ENCODE measurements at regions not wholly inside any gene's neighbourhood (a gene's known extent, or its start where the extent isn't known, plus 50 kb on each side); places are given as distances from the start of the nearest gene placed in this dataset.

DNA sequence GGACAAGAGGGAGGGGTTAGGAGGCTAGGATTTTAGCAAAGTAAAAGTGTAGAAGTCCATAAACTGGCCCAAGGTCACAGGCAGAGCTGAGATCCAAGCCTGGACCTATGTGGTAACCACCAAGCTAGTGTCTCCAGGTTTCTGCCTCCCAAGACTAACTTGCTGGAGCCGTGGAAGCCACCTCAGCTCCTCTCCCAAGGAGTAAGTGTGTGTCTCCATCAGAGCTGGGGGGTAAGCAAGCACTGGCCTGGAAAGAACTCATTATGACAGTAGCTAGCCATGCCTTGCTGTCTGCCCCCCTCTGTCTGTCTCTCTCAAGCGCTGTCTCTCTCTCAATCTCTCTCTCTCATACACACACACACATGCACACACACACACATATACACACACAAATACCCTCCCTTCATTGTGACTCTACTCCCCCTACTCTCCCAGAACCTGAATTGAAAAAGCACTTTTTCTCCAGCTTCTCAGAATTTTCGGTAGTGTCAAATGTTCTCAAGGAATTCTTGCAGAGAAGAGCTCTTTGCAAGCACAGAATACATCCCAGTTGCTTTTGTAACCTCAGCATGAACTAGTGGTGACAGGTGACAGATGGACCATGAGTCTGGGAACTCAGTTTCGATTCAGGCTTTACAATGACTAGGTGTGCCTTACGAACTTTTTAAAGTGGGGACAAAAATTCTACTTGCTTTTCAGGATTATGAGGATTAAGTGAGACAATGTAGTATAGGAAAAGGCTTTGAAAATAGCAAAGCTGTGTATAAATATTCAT lies 238.0 kb upstream of the FGGY start:
- TF ChIP-seq, protein P1, sequence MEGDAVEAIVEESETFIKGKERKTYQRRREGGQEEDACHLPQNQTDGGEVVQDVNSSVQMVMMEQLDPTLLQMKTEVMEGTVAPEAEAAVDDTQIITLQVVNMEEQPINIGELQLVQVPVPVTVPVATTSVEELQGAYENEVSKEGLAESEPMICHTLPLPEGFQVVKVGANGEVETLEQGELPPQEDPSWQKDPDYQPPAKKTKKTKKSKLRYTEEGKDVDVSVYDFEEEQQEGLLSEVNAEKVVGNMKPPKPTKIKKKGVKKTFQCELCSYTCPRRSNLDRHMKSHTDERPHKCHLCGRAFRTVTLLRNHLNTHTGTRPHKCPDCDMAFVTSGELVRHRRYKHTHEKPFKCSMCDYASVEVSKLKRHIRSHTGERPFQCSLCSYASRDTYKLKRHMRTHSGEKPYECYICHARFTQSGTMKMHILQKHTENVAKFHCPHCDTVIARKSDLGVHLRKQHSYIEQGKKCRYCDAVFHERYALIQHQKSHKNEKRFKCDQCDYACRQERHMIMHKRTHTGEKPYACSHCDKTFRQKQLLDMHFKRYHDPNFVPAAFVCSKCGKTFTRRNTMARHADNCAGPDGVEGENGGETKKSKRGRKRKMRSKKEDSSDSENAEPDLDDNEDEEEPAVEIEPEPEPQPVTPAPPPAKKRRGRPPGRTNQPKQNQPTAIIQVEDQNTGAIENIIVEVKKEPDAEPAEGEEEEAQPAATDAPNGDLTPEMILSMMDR (IDR thresholded peaks at IDR 0.05): no peak
- Mint-ChIP-seq H3K27me3 (ENCODE audit: unreplicated experiment) (no peaks in the 10 kb centered on the region), H3K4me3 (ENCODE audit: unreplicated experiment) (no peak overlapping the region), H3K36me3 (ENCODE audit: unreplicated experiment) (no peaks in the 10 kb centered on the region), H3K9me3 (ENCODE audit: unreplicated experiment) (no peaks in the 10 kb centered on the region), H3K4me1 (ENCODE audit: unreplicated experiment) (peaks cover 42% of the 10 kb centered on the region), H3K27ac (ENCODE audit: unreplicated experiment) (peak overlapping the region; percentile 85)
- DNase-seq (ENCODE audit: extremely low spot score, unreplicated experiment): no peak

DNA sequence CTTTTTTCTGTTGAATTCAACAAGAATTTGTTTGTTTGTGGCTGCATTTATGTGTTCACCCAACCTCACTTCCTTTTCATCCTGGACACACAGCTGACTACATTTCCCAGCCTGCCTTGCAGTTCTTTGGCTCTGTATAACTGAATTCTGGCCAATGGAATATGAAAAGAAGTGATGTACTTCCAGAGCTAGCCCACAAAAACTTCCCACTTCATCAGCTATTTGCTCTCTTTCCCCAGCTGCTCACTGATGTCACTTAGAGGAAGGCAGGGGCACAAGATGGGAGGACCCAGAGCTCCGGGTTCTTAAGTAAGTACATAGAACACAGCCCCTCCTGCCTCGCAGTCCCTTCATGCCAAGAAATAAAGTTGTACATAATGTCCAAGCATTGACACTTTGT lies 235.0 kb upstream of the FGGY start:
- DNase-seq (ENCODE audit: extremely low spot score, unreplicated experiment): no peak
- Mint-ChIP-seq H3K36me3 (ENCODE audit: unreplicated experiment) (no peaks in the 10 kb centered on the region), H3K4me3 (ENCODE audit: unreplicated experiment) (peak overlapping the region; percentile 69), H3K4me1 (ENCODE audit: unreplicated experiment) (peaks cover 33% of the 10 kb centered on the region), H3K9me3 (ENCODE audit: unreplicated experiment) (no peaks in the 10 kb centered on the region), H3K27me3 (ENCODE audit: unreplicated experiment) (no peaks in the 10 kb centered on the region), H3K27ac (ENCODE audit: unreplicated experiment) (peak overlapping the region; percentile 77)
- TF ChIP-seq, protein P1 (IDR thresholded peaks at IDR 0.05): no peak

DNA sequence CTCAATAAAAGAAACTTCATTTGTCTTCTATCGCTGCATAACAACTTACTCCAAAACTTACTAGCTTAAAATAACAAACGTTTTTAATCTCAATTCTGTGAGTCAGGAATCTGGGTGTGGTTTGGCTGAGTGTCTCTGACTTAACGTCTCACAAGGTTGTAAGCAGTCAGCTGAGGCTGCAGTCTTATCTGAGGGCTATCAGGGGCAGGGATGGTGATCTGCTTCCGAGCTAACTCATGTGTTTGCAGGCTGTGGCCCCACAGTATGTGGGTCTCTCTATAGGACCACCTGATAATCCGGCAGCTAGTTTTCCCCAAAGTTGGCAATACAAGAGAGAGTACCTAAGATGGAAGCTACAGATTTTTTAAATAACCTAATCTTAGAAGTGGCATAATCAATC lies 234.2 kb upstream of the FGGY start:
- Mint-ChIP-seq H3K4me3 (ENCODE audit: unreplicated experiment) (no peak overlapping the region), H3K27me3 (ENCODE audit: unreplicated experiment) (no peaks in the 10 kb centered on the region), H3K9me3 (ENCODE audit: unreplicated experiment) (no peaks in the 10 kb centered on the region), H3K36me3 (ENCODE audit: unreplicated experiment) (no peaks in the 10 kb centered on the region), H3K27ac (ENCODE audit: unreplicated experiment) (peak overlapping the region; percentile 77), H3K4me1 (ENCODE audit: unreplicated experiment) (peaks cover 24% of the 10 kb centered on the region)
- TF ChIP-seq, protein P1 (IDR thresholded peaks at IDR 0.05): no peak
- no peak for DNase-seq (ENCODE audit: extremely low spot score, unreplicated experiment)

DNA sequence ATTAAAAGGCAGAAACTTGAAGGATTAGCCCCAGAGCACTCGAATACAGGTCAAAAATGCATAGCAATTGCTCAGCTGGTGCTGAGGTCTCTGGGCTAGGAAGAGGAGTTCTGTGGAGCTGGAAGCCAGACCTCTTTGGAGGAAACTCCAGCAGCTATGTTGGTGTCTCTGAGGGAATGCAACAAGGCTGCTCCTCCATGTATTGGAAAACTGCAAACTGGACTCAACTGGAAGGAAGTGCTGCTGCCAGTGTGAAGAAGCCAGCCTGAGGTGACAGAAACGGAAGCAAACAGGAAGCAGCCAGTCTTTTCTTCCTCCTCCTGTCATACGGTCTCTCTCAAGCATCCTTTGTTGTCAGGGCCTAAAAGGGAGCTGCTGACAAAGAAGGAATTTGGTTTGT lies 233.4 kb upstream of the FGGY start:
- no peaks in the 10 kb centered on the region for H3K36me3 Mint-ChIP-seq (ENCODE audit: unreplicated experiment)
- H3K9me3 Mint-ChIP-seq (ENCODE audit: unreplicated experiment): no peaks in the 10 kb centered on the region
- DNase-seq (ENCODE audit: extremely low spot score, unreplicated experiment): no peak
- TF ChIP-seq, protein P1 (IDR thresholded peaks at IDR 0.05): no peak
- H3K27ac Mint-ChIP-seq (ENCODE audit: unreplicated experiment): no peak overlapping the region
- H3K27me3 Mint-ChIP-seq (ENCODE audit: unreplicated experiment): no peaks in the 10 kb centered on the region
- H3K4me1 Mint-ChIP-seq (ENCODE audit: unreplicated experiment): peaks cover 16% of the 10 kb centered on the region
- H3K4me3 Mint-ChIP-seq (ENCODE audit: unreplicated experiment): no peak overlapping the region

DNA sequence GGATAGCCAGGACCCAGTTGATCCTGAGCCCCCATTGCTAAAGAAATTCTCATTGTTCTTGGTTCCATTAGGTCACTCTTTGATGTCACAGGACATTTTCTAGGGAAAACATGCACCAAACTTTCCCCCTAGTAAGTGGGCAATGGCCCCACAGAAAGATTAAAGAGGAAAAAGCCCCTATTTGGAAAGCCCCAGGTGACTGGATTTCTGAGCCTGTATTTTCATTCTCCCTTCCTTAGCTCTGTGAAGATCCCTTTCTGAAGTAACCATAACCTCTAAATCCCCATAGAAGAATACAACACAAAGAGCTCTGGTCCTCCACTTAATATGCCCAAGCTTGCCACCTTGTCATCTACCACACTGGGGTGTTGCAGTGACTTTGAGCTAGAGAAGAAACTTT lies 232.3 kb upstream of the FGGY start:
- no peak overlapping the region for H3K27ac Mint-ChIP-seq (ENCODE audit: unreplicated experiment)
- TF ChIP-seq, protein P1 (IDR thresholded peaks at IDR 0.05): no peak
- H3K27me3 Mint-ChIP-seq (ENCODE audit: unreplicated experiment): no peaks in the 10 kb centered on the region
- H3K36me3 Mint-ChIP-seq (ENCODE audit: unreplicated experiment): no peaks in the 10 kb centered on the region
- H3K4me3 Mint-ChIP-seq (ENCODE audit: unreplicated experiment): no peak overlapping the region
- H3K9me3 Mint-ChIP-seq (ENCODE audit: unreplicated experiment): no peaks in the 10 kb centered on the region
- H3K4me1 Mint-ChIP-seq (ENCODE audit: unreplicated experiment): peaks cover 13% of the 10 kb centered on the region
- no peak for DNase-seq (ENCODE audit: extremely low spot score, unreplicated experiment)

All from osteocyte (in vitro differentiated cells).